Memory B cell (primary cell): ENCODE measurements at regions not wholly inside any gene's neighbourhood (a gene's known extent, or its start where the extent isn't known, plus 50 kb on each side); places are given as distances from the start of the nearest gene placed in this dataset.

ENCODE experiments used
- ATAC-seq: fragments of 150-1000 bp; cut with Tn5 transposase; 2 replicates; pipeline ENCODE4 v1.10.0; 2021; ENCODE audit warnings: low read depth, mild to moderate bottlenecking, moderate library complexity
- DNase-seq, 2 donors: peaks; one replicate each; pipeline ENCODE4 v3.0.0; 2022; ENCODE audit warnings: low spot score in 2 of 2
- H3K27ac Mint-ChIP-seq: one replicate; pipeline ENCODE4 v1.8.0; 2022; ENCODE audit warnings: mild to moderate bottlenecking, moderate library complexity, mixed read lengths
- H3K27me3 Mint-ChIP-seq: one replicate; pipeline ENCODE4 v1.8.0; 2022; ENCODE audit warnings: mixed read lengths
- H3K36me3 Mint-ChIP-seq: one replicate; pipeline ENCODE4 v1.8.0; 2022; ENCODE audit warnings: mild to moderate bottlenecking, mixed read lengths
- H3K4me1 Mint-ChIP-seq: one replicate; pipeline ENCODE4 v1.8.0; 2022; ENCODE audit warnings: mixed read lengths
- H3K4me3 Mint-ChIP-seq: one replicate; pipeline ENCODE4 v1.8.0; 2022; ENCODE audit warnings: mild to moderate bottlenecking, moderate library complexity, mixed read lengths
- H3K9me3 Mint-ChIP-seq: one replicate; pipeline ENCODE4 v1.8.0; 2022; ENCODE audit warnings: mixed read lengths

DNA sequence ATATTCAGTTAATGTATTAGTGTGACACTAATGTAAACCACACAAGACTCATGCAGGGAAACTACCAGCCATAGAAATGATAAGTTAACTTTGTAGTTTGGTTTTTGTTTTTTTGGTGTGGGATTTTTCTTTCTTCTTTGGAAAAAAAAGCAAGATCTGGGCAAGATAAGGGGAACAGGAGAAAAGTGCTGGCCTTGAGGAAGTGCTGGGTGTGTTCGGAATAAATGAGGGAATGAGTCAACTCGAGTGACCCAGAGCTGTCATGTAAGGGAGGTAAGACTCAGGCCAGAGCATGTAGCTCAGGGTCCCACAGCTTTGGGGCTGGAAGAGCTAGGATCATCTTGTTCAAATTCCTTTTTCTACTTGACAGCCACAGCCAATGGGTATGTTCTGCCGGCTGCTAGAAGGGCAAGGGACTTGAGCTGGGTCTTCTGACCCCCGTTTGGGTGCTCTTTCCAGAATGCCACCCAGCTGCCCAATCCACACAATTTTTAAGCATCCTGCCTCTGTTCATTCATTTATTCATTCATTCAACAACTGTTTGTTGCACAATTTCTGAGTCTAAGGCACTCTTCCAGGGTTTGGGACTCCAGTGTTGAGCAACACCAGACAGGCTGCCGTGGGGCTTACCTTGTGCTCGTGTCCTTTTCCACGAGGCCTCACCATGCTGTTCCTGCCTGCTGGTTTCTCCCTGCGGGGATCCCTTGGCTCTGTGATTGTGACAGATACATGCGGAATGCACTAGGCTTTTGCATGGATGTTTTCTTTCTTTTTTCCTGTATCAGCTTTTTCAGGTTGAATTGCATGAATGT lies 54.5 kb downstream of the CLDN34 start:
- H3K36me3 Mint-ChIP-seq = peaks cover 3% of the 10 kb centered on the region
- DNase-seq (no peak), ATAC-seq (no peak)
- no peaks in the 10 kb centered on the region for H3K27me3 Mint-ChIP-seq
- peaks cover 13% of the 10 kb centered on the region for H3K4me1 Mint-ChIP-seq
- H3K27ac Mint-ChIP-seq = no peak overlapping the region
- H3K4me3 Mint-ChIP-seq = no peak overlapping the region
- H3K9me3 Mint-ChIP-seq = no peaks in the 10 kb centered on the region

DNA sequence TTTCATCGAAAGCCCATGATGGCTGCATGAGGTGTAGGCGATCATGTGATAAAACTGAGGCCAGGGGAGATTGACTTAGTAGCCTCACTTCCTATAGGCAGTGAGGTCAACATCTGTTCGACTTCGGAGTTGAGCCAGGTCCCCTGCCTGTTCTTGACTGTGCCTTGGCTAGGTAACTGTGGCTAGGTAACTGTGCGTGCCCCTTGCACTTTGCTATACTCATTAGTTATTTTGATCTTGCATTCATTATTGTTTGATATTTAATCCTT lies 55.0 kb downstream of the CLDN34 start:
- no peak for ATAC-seq
- DNase-seq = no peak
- H3K4me3 Mint-ChIP-seq = no peak overlapping the region

DNA sequence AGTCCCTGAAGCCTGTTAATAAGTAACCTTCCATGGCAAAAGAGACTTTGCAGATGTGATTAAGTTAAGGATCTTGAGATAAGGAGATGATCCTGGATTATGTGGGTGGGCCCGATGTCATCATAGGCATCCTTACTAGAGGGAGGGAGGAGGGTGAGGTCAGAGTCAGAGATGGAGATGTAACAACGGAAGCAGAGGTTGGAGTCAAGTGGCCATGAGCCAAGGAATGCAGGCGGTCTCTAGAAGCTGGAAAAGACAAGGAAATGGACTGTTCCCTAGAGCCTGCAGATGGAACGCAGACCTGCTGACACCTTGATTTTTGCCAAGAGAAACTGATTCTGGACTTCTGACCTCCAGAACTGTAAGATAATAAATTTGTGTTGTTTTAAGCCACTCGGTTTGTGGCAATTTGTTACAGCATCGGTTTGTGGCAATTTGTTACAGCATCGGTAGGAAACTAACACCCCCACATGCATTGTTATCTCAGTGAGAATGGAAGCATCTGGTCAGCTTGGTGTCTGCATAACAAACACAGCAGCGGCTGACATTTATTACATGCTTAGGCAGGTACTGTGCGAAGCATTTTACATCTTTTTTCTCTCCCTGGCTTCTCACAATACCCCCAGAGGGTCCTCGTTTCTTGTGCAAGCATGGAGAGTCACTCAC lies 55.6 kb downstream of the CLDN34 start:
- no peak for ATAC-seq
- no peak for DNase-seq
- Mint-ChIP-seq H3K27me3 (no peaks in the 10 kb centered on the region), H3K4me3 (no peak overlapping the region), H3K4me1 (peaks cover 11% of the 10 kb centered on the region), H3K36me3 (peaks cover 2% of the 10 kb centered on the region), H3K27ac (no peak overlapping the region), H3K9me3 (no peaks in the 10 kb centered on the region)

More for the DNA sequence above, 55.0 kb downstream of the CLDN34 start:
- Mint-ChIP-seq H3K4me1 (peaks cover 9% of the 10 kb centered on the region), H3K36me3 (no peaks in the 10 kb centered on the region), H3K27ac (no peak overlapping the region), H3K27me3 (no peaks in the 10 kb centered on the region), H3K9me3 (no peaks in the 10 kb centered on the region)

DNA sequence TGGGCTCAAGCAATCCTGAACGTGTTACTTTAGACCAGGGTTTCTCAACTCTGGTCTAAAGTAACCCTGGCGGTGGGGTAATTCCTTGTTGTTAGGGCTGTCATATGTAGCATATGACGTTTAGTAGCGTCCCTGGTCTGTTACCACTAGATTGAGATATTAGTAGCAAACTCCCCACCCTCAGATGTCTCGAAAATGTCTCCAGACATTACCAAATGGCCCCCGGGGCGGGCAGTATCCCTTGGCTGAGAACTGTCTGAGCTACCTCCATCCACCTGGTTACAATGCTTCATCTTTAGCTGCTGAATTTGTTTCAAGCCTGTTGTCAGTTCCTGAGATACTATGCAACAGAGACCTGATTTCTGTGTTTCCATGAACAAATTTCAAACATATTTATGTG lies 56.7 kb downstream of the CLDN34 start:
- Mint-ChIP-seq H3K27ac (no peak overlapping the region), H3K4me3 (no peak overlapping the region), H3K36me3 (peaks cover 2% of the 10 kb centered on the region), H3K4me1 (peaks cover 12% of the 10 kb centered on the region), H3K27me3 (no peaks in the 10 kb centered on the region), H3K9me3 (no peaks in the 10 kb centered on the region)
- ATAC-seq (no peak), DNase-seq (no peak)

GRCh38 chrX:10025742-10026493 lies 58.8 kb downstream of the CLDN34 start:
- Mint-ChIP-seq H3K9me3 (no peaks in the 10 kb centered on the region), H3K4me1 (peaks cover 12% of the 10 kb centered on the region)

DNA sequence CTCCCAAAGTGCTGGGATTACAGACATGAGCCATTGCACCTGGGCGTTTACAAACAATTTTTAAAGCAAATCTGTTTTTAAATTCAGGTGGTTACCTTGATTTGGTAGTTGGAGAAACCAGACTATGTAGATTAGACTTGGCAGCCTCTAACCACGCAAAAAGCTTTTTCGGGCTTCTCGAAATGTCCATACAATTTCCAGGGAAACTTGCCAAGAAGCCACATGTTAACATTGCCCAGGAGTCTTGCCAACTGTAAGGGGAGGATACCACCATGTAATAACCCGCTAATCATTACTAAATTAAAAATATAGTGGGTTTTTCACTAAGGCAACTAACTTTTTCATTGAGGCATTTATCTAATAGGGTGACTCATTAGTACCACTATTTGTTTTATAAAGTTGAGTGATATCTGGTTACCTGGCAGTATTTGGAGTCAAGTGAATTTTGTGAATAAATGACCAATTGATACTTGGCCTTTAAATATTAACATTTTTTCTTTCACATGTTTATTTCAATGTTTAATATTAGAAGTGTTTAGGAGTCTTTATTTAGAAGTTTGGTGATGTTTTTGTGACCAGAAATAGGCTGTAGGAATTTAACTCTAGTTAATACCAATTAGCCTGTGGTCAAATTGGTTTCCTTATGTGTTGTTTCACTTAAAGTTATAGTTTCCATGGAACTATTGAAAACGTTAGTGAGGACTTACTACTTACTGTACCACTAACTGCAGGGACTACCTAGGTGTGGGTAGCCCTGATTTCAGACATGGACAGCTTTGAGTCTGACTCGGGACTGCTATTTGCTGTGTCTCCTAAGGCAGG lies 61.3 kb downstream of the CLDN34 start:
- Mint-ChIP-seq H3K27me3 (no peaks in the 10 kb centered on the region), H3K4me3 (no peak overlapping the region), H3K36me3 (peaks cover 2% of the 10 kb centered on the region), H3K27ac (no peak overlapping the region), H3K9me3 (no peaks in the 10 kb centered on the region), H3K4me1 (peaks cover 15% of the 10 kb centered on the region)
- ATAC-seq (no peak), DNase-seq (no peak)

More at GRCh38 chrX:10025742-10026493, 58.8 kb downstream of the CLDN34 start:
- Mint-ChIP-seq H3K4me3 (no peak overlapping the region), H3K27ac (no peak overlapping the region), H3K27me3 (no peaks in the 10 kb centered on the region), H3K36me3 (peaks cover 2% of the 10 kb centered on the region)
- DNase-seq = no peak
- no peak for ATAC-seq

DNA sequence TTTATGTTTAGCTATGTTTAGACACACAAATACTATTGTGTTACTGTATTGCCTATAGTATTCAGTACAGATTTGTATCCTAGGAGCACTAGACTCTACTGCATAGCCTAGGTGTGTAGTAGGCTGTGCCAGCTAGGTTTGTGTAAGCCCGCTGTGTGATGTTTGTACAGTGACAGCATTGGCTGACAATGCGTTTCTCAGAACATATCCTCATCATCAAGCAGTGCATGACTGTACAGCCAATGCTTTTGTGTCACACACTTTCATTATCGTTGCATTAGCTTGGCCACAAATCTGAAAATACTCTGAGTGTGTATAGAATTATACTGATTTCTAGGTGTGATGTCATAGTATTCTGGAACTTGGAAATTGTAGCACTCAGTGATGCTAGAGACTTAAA lies 63.4 kb downstream of the CLDN34 start:
- peaks cover 15% of the 10 kb centered on the region for H3K4me1 Mint-ChIP-seq
- H3K27me3 Mint-ChIP-seq = no peaks in the 10 kb centered on the region
- ATAC-seq = no peak
- H3K36me3 Mint-ChIP-seq = peaks cover 2% of the 10 kb centered on the region
- no peak overlapping the region for H3K4me3 Mint-ChIP-seq
- DNase-seq = no peak
- H3K27ac Mint-ChIP-seq = peak overlapping the region; percentile 35
- no peaks in the 10 kb centered on the region for H3K9me3 Mint-ChIP-seq

DNA sequence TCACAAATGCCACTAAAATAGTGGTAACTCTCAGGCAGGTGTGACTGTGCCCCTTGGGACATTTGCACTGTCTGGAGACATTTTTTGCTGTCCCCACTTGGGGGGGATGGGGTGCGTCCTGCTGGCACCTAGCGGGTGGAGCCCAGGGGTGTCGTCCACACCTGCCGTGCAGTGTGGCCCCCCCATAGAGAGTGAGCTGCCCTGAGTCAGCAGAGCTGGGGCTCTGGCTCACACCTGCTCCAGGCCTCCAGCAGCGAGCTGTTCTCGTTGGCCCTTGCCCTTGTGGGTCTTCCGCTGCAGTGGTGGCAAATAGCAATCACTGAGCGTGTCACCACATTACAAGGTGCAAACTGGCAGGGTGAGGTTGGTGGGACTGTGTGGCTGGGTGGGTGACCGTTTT lies 64.6 kb downstream of the CLDN34 start:
- Mint-ChIP-seq H3K36me3 (peaks cover 2% of the 10 kb centered on the region), H3K27ac (no peak overlapping the region), H3K4me3 (peak overlapping the region; percentile 30), H3K4me1 (peaks cover 15% of the 10 kb centered on the region), H3K27me3 (no peaks in the 10 kb centered on the region), H3K9me3 (no peaks in the 10 kb centered on the region)
- DNase-seq (no peak), ATAC-seq (peak; percentile 27)

- Mint-ChIP-seq H3K9me3 (no peaks in the 10 kb centered on the region), H3K27ac (no peak overlapping the region), H3K36me3 (peaks cover 2% of the 10 kb centered on the region), H3K4me3 (peak overlapping the region; percentile 30), H3K4me1 (peaks cover 15% of the 10 kb centered on the region), H3K27me3 (no peaks in the 10 kb centered on the region)
- DNase-seq (no peak), ATAC-seq (no peak)
Observed at GRCh38 chrX:10032147-10032546, 65.0 kb downstream of the CLDN34 start.

DNA sequence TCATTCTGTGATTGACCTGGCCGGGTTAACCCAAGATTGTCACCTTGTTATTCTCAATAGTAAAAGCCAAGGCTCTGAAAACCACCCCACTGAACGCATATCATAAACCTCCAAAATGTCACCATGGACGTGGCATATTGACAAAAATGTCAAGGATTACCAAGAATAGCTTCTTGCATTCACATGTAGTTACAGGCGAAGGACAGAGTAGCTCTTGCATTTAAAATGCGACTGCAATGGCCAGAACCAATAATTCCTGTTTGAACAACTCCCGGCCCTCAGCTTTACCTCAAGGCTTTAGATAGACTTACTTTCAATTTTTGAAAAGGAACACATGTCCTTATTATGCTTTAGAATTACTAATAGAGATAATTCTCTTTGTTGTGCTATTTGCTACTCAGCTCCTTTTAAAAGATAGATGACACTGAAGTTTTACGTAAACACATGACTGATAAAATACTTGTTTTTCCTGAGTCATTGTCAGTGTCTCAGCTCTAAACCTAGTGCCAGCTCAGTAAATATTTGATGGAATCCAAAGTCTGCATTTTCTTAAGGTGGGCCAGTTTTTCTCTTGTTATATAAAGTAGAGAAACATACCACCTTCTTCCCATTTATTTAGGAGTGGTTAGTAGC lies 66.3 kb downstream of the CLDN34 start:
- H3K27ac Mint-ChIP-seq = no peak overlapping the region

GRCh38 chrX:10034740-10035260 lies 67.6 kb downstream of the CLDN34 start:
- H3K36me3 Mint-ChIP-seq = no peaks in the 10 kb centered on the region
- no peak overlapping the region for H3K27ac Mint-ChIP-seq
- H3K9me3 Mint-ChIP-seq = no peaks in the 10 kb centered on the region
- DNase-seq = no peak
- H3K4me3 Mint-ChIP-seq = no peak overlapping the region
- peaks cover 12% of the 10 kb centered on the region for H3K4me1 Mint-ChIP-seq
- ATAC-seq = no peak
- H3K27me3 Mint-ChIP-seq = no peaks in the 10 kb centered on the region

More for the DNA sequence above, 66.3 kb downstream of the CLDN34 start:
- no peaks in the 10 kb centered on the region for H3K36me3 Mint-ChIP-seq
- H3K4me1 Mint-ChIP-seq = peaks cover 12% of the 10 kb centered on the region
- no peaks in the 10 kb centered on the region for H3K9me3 Mint-ChIP-seq
- no peaks in the 10 kb centered on the region for H3K27me3 Mint-ChIP-seq
- DNase-seq (no peak), ATAC-seq (no peak)
- H3K4me3 Mint-ChIP-seq = no peak overlapping the region

- no peak for DNase-seq
- H3K36me3 Mint-ChIP-seq = no peaks in the 10 kb centered on the region
- H3K27ac Mint-ChIP-seq = no peak overlapping the region
- H3K9me3 Mint-ChIP-seq = no peaks in the 10 kb centered on the region
- H3K27me3 Mint-ChIP-seq = no peaks in the 10 kb centered on the region
- peaks cover 6% of the 10 kb centered on the region for H3K4me1 Mint-ChIP-seq
- no peak for ATAC-seq
- no peak overlapping the region for H3K4me3 Mint-ChIP-seq
Observed at GRCh38 chrX:10038585-10038984, 71.4 kb downstream of the CLDN34 start.
